ENCODE measurements at regions not wholly inside any gene's neighbourhood (a gene's known extent, or its start where the extent isn't known, plus 50 kb on each side); places are given as distances from the start of the nearest gene placed in this dataset.
"Not testable (repeated sequence)": the region's sequence is repeated elsewhere in the genome, so short reads cannot be mapped to it uniquely, and the experiment has no call there.

DNA sequence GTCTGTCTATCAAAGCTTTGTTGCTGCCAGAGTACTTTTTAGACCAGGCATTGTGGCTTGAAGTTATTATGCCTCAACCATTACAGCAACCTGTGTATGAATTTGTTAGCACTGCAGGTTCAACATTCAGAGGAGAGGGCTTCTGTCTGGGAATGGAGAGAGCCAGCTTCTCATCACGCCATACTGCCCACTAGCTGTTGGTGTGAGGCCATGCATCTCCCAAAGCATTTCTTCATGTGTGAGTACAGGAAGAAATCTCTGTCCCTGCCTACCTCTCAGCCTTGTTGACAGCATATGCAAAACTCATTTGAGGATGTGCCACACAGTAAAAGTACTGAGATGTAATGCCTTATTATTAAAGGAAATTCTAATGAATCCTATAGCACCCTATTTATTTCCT is 76.9 kb upstream of the PPARGC1A start:
- Histone ChIP-seq H3K27ac (no peak overlapping the region), H3K4me1 (no peaks in the 10 kb centered on the region), H3K36me3 (no peaks in the 10 kb centered on the region), H3K9me3 (no peaks in the 10 kb centered on the region), H3K4me3 (no peak overlapping the region), H3K27me3 (no peaks in the 10 kb centered on the region)
- TF ChIP-seq, protein P1, sequence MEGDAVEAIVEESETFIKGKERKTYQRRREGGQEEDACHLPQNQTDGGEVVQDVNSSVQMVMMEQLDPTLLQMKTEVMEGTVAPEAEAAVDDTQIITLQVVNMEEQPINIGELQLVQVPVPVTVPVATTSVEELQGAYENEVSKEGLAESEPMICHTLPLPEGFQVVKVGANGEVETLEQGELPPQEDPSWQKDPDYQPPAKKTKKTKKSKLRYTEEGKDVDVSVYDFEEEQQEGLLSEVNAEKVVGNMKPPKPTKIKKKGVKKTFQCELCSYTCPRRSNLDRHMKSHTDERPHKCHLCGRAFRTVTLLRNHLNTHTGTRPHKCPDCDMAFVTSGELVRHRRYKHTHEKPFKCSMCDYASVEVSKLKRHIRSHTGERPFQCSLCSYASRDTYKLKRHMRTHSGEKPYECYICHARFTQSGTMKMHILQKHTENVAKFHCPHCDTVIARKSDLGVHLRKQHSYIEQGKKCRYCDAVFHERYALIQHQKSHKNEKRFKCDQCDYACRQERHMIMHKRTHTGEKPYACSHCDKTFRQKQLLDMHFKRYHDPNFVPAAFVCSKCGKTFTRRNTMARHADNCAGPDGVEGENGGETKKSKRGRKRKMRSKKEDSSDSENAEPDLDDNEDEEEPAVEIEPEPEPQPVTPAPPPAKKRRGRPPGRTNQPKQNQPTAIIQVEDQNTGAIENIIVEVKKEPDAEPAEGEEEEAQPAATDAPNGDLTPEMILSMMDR (IDR thresholded peaks at IDR 0.05): no peak
- DNase-seq: no peak
- ATAC-seq: no peak
- intact Hi-C loops (cut with DNase I): no loop called here

DNA sequence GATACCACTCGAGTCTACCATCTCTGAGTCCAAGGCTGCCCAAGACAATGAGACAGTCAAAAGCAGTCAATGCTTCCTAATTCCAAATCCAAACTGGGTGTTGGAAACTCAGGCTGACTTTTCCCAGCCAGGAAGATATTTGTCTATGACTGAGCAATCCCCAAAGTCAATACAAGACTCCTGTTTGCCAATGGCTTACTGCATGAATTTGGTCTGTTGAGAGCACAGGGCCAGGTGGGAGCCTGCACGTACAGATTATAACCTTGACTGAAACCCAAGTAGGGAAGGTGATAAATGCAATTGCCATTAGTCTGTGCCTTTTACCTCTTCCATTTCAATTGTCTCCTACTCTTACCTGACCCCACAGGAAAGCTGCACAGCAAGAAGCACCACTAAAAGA is 72.6 kb upstream of the PPARGC1A start:
- TF ChIP-seq, protein P1 (IDR thresholded peaks at IDR 0.05): no peak
- DNase-seq: no peak
- no peak overlapping the region for H3K4me3 ChIP-seq
- no peak overlapping the region for H3K27ac ChIP-seq
- no peaks in the 10 kb centered on the region for H3K4me1 ChIP-seq
- H3K9me3 ChIP-seq: no peaks in the 10 kb centered on the region
- intact Hi-C loops (cut with DNase I): no loop called here
- H3K36me3 ChIP-seq: no peaks in the 10 kb centered on the region
- ATAC-seq: no peak
- H3K27me3 ChIP-seq: no peaks in the 10 kb centered on the region

DNA sequence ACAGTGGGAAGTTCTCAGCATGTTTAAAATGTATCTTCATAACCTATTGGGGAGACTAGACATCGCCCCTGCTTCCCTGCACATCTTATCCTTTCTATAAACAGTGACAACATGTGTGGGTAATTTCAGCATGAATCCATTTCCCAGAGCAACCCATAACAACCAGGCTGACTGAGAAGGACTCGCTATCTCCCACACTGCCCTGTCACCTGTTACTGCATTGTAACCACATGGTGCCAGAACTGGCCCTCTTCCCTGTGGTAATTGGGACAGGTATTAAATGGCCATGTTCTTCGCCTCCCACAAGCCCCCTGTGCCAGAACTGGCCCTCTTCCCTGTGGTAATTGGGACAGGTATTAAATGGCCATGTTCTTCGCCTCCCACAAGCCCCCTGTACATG is 71.5 kb upstream of the PPARGC1A start:
- H3K27me3 ChIP-seq; H3K4me3 ChIP-seq; ATAC-seq; H3K4me1 ChIP-seq; H3K36me3 ChIP-seq; H3K9me3 ChIP-seq; intact Hi-C loops (cut with DNase I); H3K27ac ChIP-seq; DNase-seq: not testable (repeated sequence)

DNA sequence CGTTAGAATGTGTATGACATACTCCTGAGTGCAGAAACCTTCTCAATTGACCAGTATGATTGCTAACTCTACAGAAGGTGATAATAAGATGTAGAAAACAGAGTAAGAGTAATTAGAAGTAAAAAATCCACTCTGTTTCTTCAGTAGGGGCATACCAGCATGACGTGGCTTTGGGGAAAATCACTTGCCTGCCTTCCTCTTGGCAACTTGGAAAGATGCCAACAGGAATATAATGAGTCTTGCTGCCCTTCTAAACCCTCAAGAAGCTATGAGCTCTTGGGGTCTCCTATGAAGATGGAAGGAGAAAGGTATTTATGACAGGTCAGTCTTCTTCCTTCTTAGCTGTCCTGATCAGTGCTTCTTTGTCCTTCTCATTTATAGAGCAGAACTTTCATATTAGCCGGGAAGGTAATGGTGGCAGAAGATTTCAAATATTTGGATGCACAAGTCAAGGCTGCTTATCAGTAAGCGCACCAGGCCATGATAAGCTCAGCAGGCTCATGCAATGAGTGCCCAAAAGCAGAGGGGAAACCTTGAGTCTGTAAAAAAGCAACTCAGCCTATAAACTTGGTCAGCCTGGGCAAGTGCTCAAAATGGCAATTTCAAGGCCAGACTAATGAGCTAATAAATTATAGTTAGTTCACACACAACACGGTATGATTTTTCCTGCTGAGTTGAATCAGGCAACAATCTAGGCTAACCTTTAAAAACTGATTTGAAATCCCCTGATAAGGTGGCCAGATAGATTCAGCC is 69.7 kb upstream of the PPARGC1A start:
- Histone ChIP-seq H3K36me3 (no peaks in the 10 kb centered on the region), H3K4me3 (no peak overlapping the region), H3K4me1 (no peaks in the 10 kb centered on the region), H3K9me3 (no peaks in the 10 kb centered on the region), H3K27ac (no peak overlapping the region), H3K27me3 (no peaks in the 10 kb centered on the region)
- intact Hi-C loops (cut with DNase I): no loop called here
- TF ChIP-seq, protein P1 (IDR thresholded peaks at IDR 0.05): no peak
- ATAC-seq (no peak), DNase-seq (no peak)

DNA sequence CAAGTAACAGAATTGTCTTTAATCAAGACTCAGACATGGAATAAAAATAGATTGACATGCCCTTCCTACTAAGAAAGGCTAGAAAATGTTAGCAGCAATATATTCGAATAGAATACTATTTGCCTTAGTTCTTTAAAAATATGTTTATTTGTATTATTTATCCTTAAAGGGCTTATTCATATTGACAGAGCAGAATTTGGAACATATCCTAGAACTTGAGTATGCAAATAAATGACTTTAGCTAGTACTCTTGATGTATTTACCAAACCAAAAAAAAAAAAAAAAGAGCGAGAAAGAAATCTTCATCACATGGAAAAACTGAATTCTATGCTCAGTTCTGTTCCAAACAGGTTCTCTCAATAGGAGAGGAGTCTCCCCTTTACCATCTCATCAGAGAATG is 68.9 kb upstream of the PPARGC1A start:
- intact Hi-C loops (cut with DNase I): no loop called here
- Histone ChIP-seq H3K9me3 (no peaks in the 10 kb centered on the region), H3K27me3 (no peaks in the 10 kb centered on the region), H3K36me3 (no peaks in the 10 kb centered on the region), H3K4me3 (no peak overlapping the region), H3K4me1 (no peaks in the 10 kb centered on the region), H3K27ac (no peak overlapping the region)
- peak; percentile 53 for ATAC-seq
- no peak for DNase-seq
- TF ChIP-seq, protein P1 (IDR thresholded peaks at IDR 0.05): no peak

DNA sequence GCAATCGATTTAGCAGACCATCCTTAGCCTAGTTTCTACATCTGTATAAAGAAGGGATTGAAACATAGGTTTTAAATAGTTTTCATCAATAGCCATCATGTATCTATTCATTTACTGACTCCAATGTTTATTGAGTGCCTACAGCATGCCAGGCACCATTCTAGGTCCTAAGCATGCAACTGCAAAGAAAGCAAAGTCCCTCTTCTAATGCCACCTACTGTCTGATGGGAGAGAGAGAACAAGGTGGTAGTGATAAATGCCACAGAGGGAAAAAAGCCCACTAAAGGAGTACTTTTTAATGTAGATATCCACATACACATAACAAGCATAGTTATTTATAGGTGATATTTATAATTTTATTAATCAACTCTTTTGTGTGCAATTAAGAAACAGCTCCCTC is 67.6 kb upstream of the PPARGC1A start:
- Histone ChIP-seq H3K4me1 (no peaks in the 10 kb centered on the region), H3K9me3 (no peaks in the 10 kb centered on the region), H3K27ac (no peak overlapping the region), H3K36me3 (no peaks in the 10 kb centered on the region), H3K4me3 (no peak overlapping the region), H3K27me3 (no peaks in the 10 kb centered on the region)
- DNase-seq (no peak), ATAC-seq (no peak)
- intact Hi-C loops (cut with DNase I): no loop called here
- TF ChIP-seq, protein P1 (IDR thresholded peaks at IDR 0.05): no peak
